ENCODE measurements at regions not wholly inside any gene's neighbourhood (a gene's known extent, or its start where the extent isn't known, plus 50 kb on each side); places are given as distances from the start of the nearest gene placed in this dataset.
"Not testable (repeated sequence)": the region's sequence is repeated elsewhere in the genome, so short reads cannot be mapped to it uniquely, and the experiment has no call there.

DNA sequence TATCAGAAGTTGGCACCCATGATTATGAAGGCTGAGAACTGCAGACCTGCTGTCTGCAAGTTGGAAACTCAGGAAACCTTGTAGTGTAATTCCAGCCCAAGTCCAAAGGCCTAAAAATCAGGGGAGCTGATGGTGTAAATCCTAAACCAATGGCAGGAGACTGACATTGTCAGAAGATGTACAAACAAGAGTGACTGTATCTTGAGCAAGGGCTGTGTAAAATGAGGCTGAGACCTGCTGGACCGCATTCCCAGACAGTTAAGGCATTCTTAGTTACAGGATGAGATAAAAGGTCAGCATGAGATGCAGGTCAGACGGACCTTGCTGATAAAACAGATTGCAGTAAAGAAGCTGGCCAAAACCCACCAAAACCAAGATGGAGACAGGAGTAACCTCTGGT lies 147.7 kb downstream of the COG6 start:
- intact Hi-C loops (cut with micrococcal nuclease): no loop called here
- DNase-seq (no peak), ATAC-seq (no peak)

DNA sequence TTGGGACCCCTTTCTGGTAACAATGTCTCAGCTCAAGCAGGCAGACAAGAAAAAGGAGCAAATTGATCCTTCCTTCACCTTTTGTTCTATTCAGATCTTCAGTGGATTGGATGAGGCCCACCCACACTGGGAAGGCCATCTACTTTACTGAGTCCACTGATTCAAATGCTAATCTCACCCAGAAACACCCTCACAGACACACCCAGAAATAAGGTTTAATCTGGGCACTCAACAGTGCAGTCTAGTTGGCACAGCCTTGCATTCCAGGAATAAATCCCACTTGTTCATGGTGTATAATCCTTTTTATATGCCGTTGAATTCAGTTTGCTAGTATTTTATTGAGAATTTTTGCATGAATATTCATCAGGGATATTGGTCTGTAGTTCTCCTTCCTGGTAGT lies 148.4 kb downstream of the COG6 start:
- ATAC-seq: no peak
- DNase-seq: no peak
- intact Hi-C loops (cut with micrococcal nuclease): no loop called here

DNA sequence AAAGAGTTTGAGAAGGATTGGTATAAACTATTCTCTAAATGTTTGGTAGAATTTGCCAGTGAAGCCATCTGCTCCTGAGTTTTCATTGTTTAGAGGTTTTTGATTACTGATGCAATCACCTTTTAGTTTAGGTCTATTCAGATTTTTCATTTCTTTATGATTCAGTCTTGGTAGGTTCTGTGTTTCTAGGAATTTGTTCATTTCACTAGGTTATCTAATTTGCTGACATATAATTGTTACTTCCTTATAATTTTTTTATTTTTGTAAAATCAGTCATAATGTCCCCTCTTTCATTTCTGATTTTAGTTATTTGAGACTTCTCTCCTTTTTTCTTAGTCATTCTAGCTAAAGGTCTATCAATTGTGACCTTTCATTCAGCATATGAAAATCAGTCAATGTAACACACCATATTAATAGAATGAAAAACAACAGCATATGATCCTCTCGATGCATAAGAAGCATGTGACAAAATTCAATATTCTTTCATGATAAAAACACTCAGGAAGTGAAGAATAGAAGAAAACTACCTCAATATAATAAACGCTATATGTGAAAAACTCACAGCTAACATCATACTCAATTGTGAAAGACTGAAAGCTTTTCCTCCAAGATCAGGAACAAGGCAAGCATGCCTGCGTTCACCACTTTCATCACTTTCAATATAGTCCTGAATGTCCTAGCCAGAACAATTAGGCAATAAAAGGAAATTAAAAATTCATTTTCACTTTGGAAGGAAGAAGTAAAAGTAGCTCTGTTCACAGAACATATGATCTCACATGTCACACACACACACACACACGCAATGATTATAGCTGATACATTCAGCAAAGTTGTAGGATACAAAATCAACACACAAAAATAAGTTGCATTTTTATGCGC lies 149.1 kb downstream of the COG6 start:
- intact Hi-C loops (cut with micrococcal nuclease): no loop called here
- ATAC-seq: no peak
- no peak for DNase-seq

DNA sequence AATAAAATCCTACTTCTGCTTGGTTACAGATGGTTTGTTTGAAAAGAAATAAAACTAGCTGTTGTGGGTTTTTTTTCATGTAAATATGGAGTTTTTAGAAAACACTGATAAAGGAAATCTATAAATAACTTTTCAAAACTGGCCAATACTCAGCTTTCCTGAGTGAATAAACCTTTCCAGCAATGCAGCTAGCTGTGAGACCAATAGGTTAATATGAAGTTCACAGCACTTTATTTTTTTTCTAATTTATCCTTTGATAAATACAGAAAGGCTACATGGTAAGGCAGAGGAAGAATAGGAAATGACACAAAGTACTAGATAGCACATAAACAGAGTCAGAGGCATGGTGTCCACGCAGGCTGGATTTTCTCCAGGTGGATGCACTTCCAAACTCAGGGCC lies 154.0 kb downstream of the COG6 start:
- DNase-seq (no peak), ATAC-seq (no peak)
- intact Hi-C loops (cut with micrococcal nuclease): no loop called here

DNA sequence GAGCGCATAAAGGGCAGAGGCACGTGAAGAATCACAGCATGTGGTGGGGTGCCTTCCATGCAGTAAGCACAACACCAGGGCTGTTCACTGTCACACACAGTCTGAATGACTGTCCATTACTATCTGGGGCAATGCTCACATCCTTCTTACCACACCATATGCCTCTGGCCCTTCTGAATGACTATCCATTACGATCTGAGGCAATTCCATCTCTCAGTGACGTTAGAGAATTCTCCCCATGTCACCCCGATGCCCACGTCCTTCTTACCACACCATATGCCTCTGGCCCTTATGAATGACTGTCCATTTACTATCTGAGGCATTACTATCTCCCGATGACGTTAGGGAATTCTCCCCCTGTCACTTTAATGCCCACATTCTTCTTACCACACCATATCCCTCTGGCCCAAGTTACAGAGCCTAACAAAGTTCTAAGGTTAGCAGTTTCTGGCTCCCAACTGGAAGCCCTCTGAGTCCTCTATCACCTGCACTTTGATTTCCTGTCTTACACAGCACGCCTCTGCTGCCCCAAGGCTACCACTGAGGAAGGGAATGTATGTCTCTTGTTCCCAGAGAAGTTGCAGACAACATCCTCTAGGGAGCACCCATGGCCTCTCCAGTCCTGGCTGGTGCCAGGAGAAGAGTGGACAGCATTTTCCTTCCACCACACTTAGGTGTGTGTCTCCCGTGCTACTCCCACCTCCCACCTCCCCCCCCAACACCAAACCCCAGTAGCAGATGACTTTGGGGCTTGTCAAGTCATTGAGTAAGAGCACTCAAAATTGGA lies 154.8 kb downstream of the COG6 start:
- intact Hi-C loops (cut with micrococcal nuclease): no loop called here
- ATAC-seq (no peak), DNase-seq (no peak)

DNA sequence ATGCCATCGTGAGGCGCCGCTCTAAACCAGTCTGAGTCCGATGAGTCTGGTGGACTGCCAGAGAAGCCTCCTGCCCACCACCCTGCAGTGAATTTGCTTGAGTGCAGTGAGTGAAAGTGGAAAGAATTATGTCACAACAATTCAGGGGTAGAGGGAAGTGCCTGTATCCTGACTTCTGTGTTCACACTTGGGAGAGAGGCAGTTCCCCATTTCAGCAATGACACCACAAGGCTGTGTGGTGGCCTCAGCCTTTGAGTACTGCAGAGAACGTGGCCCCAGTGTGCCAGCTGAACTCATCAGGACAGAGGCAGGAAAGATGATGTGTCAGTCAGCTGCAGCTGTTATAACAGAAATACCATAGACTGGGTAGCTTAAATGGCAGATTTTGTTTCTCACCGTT lies 155.6 kb downstream of the COG6 start:
- intact Hi-C loops (cut with micrococcal nuclease): no loop called here
- DNase-seq (peak; percentile 29), ATAC-seq (peak; percentile 19)

DNA sequence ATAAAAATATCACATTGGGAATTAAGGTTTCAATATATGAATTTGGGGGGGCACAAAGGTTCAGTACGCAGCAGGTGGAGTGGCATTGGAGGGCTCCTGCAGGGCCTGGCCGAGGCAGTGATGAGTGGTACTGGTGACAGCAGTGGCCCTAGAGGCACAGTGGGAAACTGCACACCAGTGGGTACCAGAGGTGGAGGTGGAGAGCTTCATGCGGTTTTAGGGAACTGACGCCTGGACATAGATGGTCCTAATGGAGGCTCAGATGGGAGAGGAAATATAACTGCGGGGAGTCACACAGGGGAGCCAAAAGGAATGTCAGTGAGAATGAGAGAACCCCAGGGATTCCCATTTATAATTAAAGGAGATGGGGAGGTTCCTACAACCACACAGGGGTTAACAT lies 156.2 kb downstream of the COG6 start:
- ATAC-seq (no peak), DNase-seq (no peak)
- intact Hi-C loops (cut with micrococcal nuclease): no loop called here

DNA sequence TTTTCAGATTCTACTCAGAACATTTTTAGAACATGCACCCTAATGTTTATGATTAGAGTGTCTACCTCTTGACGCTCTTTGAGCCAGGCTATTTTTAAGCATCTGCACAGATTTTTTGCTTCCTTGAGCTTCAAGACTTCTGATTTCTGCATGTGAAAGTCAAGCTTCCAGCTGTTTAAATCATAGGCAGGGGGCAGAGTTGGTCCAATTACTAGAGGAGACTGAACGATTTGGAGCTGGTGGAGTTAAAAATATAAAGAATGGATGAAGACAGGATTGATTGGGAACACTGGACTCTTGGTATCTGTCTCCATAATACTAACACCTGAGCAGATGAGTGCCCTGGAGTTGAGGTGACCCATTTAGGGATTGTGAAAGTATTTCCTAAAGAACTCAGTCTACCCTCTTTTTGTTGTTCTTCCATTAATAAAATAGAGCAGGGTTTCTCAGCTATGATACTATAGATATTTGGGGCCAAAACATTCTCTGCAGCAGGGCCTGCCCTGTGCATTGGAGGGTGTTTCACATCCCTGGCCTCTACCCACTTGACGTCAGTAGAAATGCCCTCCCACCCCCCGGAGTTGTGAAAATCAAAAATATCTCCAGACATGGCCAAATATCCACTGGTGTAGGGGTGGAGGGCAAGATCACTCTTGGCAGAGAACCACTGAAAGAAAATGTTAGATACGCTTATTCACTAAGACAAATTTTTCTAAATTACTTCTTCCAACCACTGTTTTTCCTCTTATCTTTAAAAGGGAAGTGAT lies 160.1 kb downstream of the COG6 start:
- intact Hi-C loops (cut with micrococcal nuclease): no loop called here
- peak; percentile 40 for ATAC-seq
- DNase-seq: no peak

DNA sequence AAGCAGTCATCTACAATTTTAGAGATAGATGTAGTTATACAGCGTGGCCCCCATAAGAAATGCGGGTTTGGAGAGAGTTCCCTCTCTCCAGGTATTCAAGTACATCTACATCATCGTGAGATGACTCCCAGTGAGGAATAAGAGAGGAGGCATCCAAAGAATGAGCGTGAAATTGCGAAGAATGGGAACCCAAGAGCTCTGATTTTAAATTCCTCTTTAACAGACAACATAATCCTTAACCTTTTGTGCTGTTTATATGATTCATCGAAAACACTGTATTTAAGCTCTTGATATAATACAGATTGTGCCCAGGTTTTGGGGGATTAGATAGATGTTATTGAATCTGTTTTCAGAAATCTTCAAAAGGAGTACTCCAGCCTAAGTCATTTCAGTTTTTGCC lies 161.5 kb downstream of the COG6 start:
- no peak for ATAC-seq
- intact Hi-C loops (cut with micrococcal nuclease): no loop called here
- DNase-seq: no peak

DNA sequence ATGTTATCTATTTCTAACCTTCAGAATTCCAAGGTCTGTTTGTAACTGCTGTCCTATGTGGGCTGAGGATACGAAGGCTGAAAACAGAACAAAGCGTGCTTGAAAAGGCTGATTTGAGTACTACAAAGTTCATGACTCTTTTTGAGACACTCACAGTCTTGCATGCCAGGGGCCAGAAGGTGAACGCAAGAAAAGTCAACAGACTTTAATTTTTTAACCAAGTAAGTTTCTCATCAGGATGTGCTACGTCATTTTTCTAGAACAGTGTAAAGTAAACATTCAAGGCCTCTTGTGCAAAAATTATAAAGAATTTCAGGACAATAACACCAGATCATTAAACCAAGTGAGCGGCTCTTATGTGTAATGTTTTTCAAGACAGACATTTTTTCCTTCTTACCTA lies 163.5 kb downstream of the COG6 start:
- DNase-seq: no peak

DNA sequence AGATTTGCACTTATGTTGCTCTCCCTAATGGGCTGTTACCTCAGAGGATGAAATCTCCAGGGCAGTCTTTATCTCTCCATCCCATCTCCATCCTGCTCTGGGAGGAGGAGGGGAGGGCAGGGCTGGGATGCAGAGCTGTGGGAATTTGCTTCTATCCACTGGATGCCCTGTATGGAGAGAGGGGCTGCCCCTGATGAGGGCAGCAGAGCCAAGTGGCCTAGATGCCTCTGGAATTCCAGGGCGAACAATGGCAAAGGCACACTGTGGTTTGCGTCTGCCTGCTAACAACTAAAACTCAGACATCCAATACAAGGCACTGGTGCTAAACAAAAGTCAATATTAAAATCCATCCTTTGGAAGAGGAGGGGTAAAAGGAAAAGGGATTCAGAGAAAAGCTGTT lies 165.1 kb downstream of the COG6 start:
- intact Hi-C loops (cut with micrococcal nuclease): no loop called here
- no peak for ATAC-seq
- no peak for DNase-seq

More for the DNA sequence above, 163.5 kb downstream of the COG6 start:
- no peak for ATAC-seq
- intact Hi-C loops (cut with micrococcal nuclease): no loop called here

DNA sequence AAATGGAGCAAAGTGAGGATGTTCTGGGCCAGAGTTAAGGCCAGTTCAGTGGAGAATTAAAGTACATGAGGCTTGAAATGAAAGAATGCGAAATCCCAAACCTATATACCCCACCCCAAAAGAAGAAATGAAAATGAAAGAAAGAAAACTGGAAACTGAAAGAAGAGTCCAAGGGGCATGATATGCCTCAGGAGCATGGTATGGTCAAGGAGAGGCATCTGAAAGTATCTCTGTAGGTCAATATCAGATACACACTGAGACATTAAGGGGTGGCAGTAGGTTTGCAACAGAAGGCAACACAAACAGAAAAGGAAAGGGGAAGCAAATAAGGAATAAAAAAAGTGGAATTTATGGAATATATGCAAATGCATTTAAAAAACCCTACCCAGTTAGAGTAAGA lies 166.5 kb downstream of the COG6 start:
- intact Hi-C loops (cut with micrococcal nuclease): no loop called here
- no peak for ATAC-seq
- no peak for DNase-seq

DNA sequence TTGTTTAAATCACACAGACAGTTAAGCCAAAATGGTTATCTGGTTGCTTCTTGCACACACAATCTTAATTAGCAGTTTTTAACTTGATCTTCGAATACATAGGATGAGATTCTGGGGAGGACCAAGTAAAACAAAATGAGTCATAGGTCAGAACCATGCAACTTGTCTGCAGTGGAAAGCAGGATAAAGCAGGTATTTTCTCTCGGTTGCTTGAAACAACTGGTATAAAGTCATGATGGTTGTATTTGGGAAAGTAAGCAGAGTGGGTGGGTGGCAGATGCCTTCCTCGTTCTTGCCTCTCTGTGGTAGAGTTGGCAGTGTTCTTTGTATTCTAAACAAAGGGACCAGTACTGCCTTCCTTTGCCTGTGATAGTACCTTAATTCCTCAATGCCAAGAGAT lies 167.0 kb downstream of the COG6 start:
- DNase-seq (no peak), ATAC-seq (no peak)
- intact Hi-C loops (cut with micrococcal nuclease): no loop called here

DNA sequence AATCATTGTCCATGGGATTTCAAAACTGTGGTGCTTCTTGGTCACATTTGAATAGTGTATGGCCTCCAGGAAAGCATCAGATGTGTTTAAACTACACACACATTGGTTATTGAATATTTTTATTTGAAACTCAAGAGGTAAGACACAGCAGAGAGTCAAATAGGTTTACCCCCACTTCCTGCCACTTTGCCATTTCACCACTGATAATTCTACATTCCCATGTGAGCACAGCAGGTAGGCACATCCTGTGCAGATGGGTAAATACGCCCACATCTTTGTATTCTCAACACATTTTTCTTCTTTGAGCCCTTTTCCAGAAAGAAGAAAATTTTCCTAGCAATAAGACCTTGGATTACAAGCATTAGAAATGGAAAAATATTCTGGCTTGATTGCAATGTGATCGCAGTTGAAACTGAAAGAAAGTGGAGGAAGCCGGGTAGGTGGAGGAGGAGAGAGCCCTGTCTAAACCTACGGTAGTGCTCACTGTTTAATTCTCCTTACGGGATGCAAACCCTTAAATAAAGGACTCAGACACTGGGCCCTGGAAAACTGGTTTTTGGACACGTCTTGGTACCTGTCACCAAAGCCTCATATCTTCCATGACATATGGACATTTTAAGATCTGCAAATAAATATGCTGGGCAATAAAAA lies 167.7 kb downstream of the COG6 start:
- ATAC-seq: no peak
- DNase-seq: no peak
- intact Hi-C loops (cut with micrococcal nuclease): no loop called here

DNA sequence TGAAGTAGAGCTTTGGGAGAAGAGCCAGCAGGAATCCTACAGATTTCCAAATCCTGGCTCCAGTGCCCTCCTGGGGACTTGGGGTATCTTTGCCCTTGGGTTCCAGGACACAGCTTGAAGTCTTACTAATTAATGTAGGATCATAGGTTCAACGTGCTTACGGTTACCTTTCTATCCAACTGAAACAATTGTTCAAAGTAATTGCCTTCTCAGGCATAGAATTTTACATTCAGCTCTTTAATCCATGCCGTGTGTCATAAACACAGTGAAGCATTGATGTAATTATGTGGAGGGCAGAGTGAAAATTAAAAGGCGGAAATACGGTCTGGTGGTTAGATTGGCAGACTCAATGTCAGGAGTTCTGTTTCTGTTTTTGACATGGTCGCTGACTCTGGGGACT lies 170.4 kb downstream of the COG6 start:
- DNase-seq (no peak), ATAC-seq (no peak)
- intact Hi-C loops (cut with micrococcal nuclease): no loop called here

DNA sequence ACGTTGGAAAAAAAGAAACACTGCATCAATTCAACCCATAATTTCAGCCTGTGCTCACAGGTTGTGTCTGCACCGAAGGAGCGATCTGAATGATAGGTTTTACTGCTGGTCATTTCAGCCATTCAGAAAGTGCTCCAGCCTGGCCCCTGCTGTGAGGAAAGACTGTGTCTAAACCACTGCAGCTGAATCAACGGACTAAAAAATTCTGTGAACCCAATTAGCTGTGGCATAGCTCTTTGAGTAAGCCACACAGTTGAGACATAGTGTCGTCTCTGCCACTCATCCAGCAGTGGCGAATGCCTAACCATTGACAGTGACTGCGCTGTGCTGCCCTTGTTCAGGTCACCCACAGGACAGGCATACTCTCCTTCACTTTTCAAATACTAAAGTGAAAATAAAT lies 179.8 kb downstream of the COG6 start:
- DNase-seq (no peak), ATAC-seq (no peak)
- intact Hi-C loops (cut with micrococcal nuclease): no loop called here

DNA sequence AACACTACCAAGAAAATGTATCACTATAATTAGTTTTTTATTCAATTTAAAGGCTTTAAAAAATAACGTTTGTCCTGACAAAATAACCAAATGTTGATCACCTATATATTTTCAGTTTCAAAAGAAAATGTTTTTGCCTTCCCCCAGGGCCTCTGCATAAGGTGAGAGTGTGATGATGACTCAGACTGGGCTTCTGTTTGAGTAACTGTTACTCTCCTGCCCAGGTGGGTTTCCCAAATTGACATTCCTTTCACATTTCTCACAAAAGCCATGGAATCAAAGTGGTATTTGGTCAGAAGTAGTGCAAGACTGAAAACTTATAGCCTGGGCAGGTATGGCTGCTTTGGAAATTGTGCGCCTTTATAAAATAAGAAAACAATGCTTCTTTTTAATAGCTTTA lies 180.6 kb downstream of the COG6 start:
- ATAC-seq (no peak), DNase-seq (no peak)
- intact Hi-C loops (cut with micrococcal nuclease): no loop called here

DNA sequence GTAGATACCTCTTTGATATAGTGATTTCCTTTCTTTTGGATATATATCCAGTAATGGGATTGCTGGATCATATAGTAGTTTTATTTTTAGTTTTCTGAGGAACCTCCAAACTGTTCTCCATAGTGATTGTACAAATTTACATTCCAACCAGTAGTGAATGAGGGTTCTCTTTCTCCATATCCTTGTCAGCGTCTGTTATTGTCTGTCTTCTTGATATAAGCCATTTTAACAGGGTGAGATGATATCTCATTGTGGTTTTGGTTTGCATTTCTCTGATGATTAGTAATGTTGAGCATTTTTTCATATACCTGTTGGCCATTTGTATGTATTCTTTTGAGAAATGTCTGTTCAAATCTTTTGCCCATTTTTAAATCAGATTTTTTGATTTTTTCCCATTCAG lies 182.4 kb downstream of the COG6 start:
- ATAC-seq; DNase-seq; intact Hi-C loops (cut with micrococcal nuclease): not testable (repeated sequence)

DNA sequence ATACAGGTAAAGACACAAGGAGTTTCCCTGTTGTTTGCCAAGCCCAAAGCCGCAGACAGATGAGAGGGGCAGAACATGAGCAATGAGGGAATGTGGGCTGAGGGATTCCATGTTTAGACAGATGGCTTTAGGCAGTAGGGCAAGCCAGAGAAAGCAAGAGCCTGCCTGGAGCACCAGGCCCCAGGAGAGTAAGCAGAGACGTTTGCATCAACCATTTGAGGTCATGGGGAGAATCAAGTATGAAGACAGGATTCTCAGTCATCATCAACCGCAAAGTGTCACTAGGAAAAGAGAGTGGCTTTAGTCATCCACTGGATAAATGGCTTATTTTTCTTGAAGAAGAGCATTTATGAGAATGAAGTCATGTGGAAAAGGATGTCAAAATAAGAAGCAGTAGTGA lies 184.7 kb downstream of the COG6 start:
- no peak for ATAC-seq
- intact Hi-C loops (cut with micrococcal nuclease): no loop called here
- no peak for DNase-seq

DNA sequence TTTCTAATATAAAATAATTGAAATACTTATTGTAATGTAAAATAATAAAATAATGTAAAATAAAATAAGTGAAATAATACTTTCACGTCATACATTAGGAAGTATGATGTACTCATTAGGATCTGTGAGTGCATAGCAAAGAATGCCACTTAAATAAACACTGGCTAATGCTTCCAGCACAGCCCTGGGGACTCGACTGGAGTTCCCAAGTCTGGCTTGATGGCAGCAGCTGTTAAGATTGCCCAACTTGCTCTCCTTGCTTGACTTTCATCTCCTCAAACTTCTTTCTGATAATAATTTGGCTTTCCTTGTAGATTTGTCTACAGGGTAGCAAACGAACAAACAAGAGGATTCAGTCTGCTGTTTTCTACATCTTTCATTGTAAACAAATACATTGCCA lies 191.9 kb downstream of the COG6 start:
- DNase-seq: no peak
- no peak for ATAC-seq
- intact Hi-C loops (cut with micrococcal nuclease): no loop called here
